A673 (cell line): ENCODE measurements at regions not wholly inside any gene's neighbourhood (a gene's known extent, or its start where the extent isn't known, plus 50 kb on each side); places are given as distances from the start of the nearest gene placed in this dataset.

Experiments used
- BruUV-seq: library from RNA; stranded (reverse); fragments of 400-500 nt; replicated peaks from 2 replicates; lab custom pipeline; 2021; lab: Mats Ljungman, UMichigan
- CTCF ChIA-PET: fragments of 300-600 bp; sonication (Branson Sonifier 250); formaldehyde crosslinking; loops from one replicate; lab custom pipeline; 2022; ENCODE audit warnings: antibody characterized with exemption; lab: Charles Lee
- POLR2A ChIA-PET: fragments of 300-600 bp; sonication (Branson Sonifier 250); formaldehyde crosslinking; loops from one replicate; lab custom pipeline; 2022; ENCODE audit warnings: antibody characterized with exemption; ENCODE audit not compliant: low non-redundant PET; lab: Charles Lee
- DNase-seq: peaks from one replicate; pipeline ENCODE4 v3.0.0-alpha.2; 2015; ENCODE audit warnings: low spot score
- H3K27ac ChIP-seq: fragments of 200-600 bp; sonication (generic); 2 replicates; pipeline ENCODE4 v1.5.1; 2016; ENCODE audit warnings: mixed run types, low read depth, mild to moderate bottlenecking, mixed read lengths, antibody characterized with exemption, low read length; ENCODE audit not compliant: poor library complexity, severe bottlenecking
- H3K27me3 ChIP-seq: fragments of 200-600 bp; sonication (generic); replicated peaks from 2 replicates; pipeline ENCODE4 v1.6.1; 2017; ENCODE audit warnings: mixed run types, low read depth, mild to moderate bottlenecking, mixed read lengths, antibody characterized with exemption, low read length; ENCODE audit not compliant: insufficient read depth, poor library complexity
- H3K36me3 ChIP-seq: fragments of 200-600 bp; sonication (generic); 2 replicates; pipeline ENCODE4 v1.6.1; 2016; ENCODE audit warnings: mixed run types, mild to moderate bottlenecking, mixed read lengths, antibody characterized with exemption, low read length; ENCODE audit not compliant: insufficient read depth, poor library complexity, severe bottlenecking
- H3K4me1 ChIP-seq: fragments of 200-600 bp; sonication (generic); 2 replicates; pipeline ENCODE4 v1.6.1; 2017; ENCODE audit warnings: mixed run types, mild to moderate bottlenecking, mixed read lengths, antibody characterized with exemption, low read length; ENCODE audit not compliant: insufficient read depth, poor library complexity, severe bottlenecking
- H3K4me3 ChIP-seq: fragments of 200-600 bp; sonication (generic); 2 replicates; pipeline ENCODE4 v1.5.1; 2016; ENCODE audit warnings: low read depth, mixed run types, mild to moderate bottlenecking, mixed read lengths, low read length; ENCODE audit not compliant: poor library complexity, severe bottlenecking
- H3K9me3 ChIP-seq: fragments of 200-600 bp; sonication (generic); 2 replicates; pipeline ENCODE4 v1.6.1; 2016; ENCODE audit warnings: mixed run types, low read depth, mild to moderate bottlenecking, mixed read lengths, antibody characterized with exemption, low read length; ENCODE audit not compliant: poor library complexity, severe bottlenecking
- CTCF ChIP-seq: fragments of 300-800, 200-600 bp; sonication (generic); conservative IDR thresholded peaks from 2 replicates; pipeline ENCODE4 v1.5.1; 2017; ENCODE audit warnings: low read depth, mild to moderate bottlenecking, antibody characterized with exemption, low read length, moderate library complexity, mixed read lengths
- EZH2 ChIP-seq: fragments of 200-600 bp; sonication (generic); IDR thresholded peaks from 2 replicates; pipeline ENCODE4 v1.6.1; 2017; ENCODE audit warnings: borderline replicate concordance, low read depth, mild to moderate bottlenecking, mixed read lengths, antibody characterized with exemption, low read length; ENCODE audit not compliant: poor library complexity, severe bottlenecking
- intact Hi-C: fragments of 100-400 bp; cut with micrococcal nuclease; formaldehyde crosslinking; loops from one replicate; pipeline ENCODE4 v1.10.0; 2022; ENCODE audit not compliant: unreplicated experiment

GRCh38 chr14:97306133-97306759, 509.1 kb downstream of the VRK1 start:
- CTCF ChIA-PET, result no interaction called here
- intact Hi-C loops, result no loop called here
- no peak for TF ChIP-seq EZH2
- TF ChIP-seq CTCF, result no peak
- no peaks in the 10 kb centered on the region for H3K27me3 ChIP-seq
- no peak for DNase-seq
- H3K36me3 ChIP-seq, result no peaks in the 10 kb centered on the region
- no peaks in the 10 kb centered on the region for H3K9me3 ChIP-seq
- H3K27ac ChIP-seq, result no peak overlapping the region
- POLR2A ChIA-PET, result no interaction called here
- no peak overlapping the region for H3K4me3 ChIP-seq
- no TSS peak for BruUV-seq
- no peaks in the 10 kb centered on the region for H3K4me1 ChIP-seq

DNA sequence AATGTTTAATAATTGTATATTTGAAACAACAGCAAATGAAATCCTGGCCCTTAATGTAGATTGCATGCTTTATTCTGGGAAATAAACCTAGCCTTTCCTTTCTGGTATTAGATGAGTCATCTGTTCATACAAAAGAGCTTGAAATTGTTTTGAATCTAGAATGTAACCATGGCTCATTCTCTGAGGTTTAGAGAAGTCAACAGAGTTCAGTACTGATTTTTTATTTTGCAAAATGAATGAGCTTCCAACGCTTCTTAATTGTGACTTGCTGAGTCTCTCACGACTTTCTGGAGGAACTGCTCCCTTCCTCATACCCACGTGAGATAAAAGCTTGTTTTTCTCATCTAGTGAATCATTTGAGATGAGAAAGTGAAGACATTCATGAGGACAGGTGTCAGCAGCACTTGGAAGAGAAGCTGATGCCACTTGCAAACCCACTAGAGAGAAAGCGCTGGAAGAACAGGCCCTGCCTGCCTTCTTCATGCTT, 509.6 kb downstream of the VRK1 start:
- no peak overlapping the region for H3K27ac ChIP-seq
- peak; percentile 15 for DNase-seq
- BruUV-seq, result no TSS peak
- no peaks in the 10 kb centered on the region for H3K36me3 ChIP-seq
- H3K4me1 ChIP-seq, result no peaks in the 10 kb centered on the region
- TF ChIP-seq EZH2 (no peak), CTCF (no peak)
- ChIA-PET POLR2A (no interaction called here), CTCF (no interaction called here)
- H3K4me3 ChIP-seq, result no peak overlapping the region
- no peaks in the 10 kb centered on the region for H3K27me3 ChIP-seq
- intact Hi-C loops, result no loop called here
- H3K9me3 ChIP-seq, result no peaks in the 10 kb centered on the region

DNA sequence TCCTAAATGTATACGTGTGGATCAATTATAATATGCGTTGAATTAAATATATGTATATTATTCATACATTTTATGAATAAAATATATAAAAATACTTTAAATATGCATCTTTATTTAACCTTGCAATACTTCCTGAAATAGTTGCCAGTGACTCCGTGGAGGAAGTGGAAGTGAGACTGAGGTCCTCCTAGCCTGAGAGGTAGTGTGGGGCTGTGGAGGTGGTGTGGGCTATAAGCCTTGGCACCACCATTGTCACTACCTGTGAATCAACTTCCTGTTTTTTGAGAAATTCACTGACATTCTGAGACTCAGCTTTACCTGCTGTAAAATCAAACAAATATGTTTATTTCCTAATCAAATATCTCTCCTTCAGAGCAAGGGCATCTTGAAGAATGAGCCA, 514.2 kb downstream of the VRK1 start:
- H3K4me3 ChIP-seq, result no peak overlapping the region
- BruUV-seq, result no TSS peak
- POLR2A ChIA-PET, result no interaction called here
- no peaks in the 10 kb centered on the region for H3K27me3 ChIP-seq
- H3K4me1 ChIP-seq, result no peaks in the 10 kb centered on the region
- DNase-seq, result no peak
- H3K36me3 ChIP-seq, result no peaks in the 10 kb centered on the region
- TF ChIP-seq CTCF (no peak), EZH2 (no peak)
- peaks cover 5% of the 10 kb centered on the region for H3K9me3 ChIP-seq
- CTCF ChIA-PET, result no interaction called here
- no peak overlapping the region for H3K27ac ChIP-seq
- intact Hi-C loops, result no loop called here
